ENCODE measurements at regions not wholly inside any gene's neighbourhood (a gene's known extent, or its start where the extent isn't known, plus 50 kb on each side); places are given as distances from the start of the nearest gene placed in this dataset.

DNA sequence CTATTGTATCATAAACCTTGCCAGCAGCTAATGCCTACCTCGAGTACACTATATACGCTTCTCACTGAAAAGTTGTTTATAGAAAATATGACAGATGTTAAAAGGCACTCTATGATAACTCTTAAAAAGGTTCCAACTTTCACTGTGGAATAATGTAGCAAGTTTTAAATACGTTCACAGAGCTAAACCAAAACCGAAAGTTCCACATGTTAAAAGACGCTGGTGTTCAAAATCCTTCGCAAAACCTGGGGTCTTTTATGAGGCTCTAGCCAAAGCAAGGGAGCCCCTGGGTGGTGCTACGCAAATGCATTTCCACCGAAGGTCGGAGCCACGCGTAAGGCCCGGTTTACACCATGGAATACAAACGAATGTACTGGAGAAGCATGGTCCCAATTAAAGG lies 103.7 kb upstream of the TENM3 start:
- no peak for TF ChIP-seq TAF1 (IDR thresholded peaks at IDR 0.05; ENCODE audit: borderline replicate concordance, low read depth, low read length)
- TF ChIP-seq, protein P1, sequence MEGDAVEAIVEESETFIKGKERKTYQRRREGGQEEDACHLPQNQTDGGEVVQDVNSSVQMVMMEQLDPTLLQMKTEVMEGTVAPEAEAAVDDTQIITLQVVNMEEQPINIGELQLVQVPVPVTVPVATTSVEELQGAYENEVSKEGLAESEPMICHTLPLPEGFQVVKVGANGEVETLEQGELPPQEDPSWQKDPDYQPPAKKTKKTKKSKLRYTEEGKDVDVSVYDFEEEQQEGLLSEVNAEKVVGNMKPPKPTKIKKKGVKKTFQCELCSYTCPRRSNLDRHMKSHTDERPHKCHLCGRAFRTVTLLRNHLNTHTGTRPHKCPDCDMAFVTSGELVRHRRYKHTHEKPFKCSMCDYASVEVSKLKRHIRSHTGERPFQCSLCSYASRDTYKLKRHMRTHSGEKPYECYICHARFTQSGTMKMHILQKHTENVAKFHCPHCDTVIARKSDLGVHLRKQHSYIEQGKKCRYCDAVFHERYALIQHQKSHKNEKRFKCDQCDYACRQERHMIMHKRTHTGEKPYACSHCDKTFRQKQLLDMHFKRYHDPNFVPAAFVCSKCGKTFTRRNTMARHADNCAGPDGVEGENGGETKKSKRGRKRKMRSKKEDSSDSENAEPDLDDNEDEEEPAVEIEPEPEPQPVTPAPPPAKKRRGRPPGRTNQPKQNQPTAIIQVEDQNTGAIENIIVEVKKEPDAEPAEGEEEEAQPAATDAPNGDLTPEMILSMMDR (IDR thresholded peaks at IDR 0.05 in 2 of 3, conservative IDR thresholded peaks at IDR 0.05 in 1 of 3; ENCODE audit: control insufficient read depth in 2 of 3, extremely low read depth in 1 of 3, insufficient read depth in 1 of 3, low read depth in 3 of 3, low read length in 3 of 3) = no peak
- TF ChIP-seq SMAD1 (IDR thresholded peaks at IDR 0.05; ENCODE audit: low read depth, partially characterized antibody) = no peak
- TF ChIP-seq, protein P2, sequence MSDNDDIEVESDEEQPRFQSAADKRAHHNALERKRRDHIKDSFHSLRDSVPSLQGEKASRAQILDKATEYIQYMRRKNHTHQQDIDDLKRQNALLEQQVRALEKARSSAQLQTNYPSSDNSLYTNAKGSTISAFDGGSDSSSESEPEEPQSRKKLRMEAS (IDR thresholded peaks at IDR 0.05; ENCODE audit: low read depth, low read length) = no peak
- no peak for TF ChIP-seq CREB1 (IDR thresholded peaks at IDR 0.05; ENCODE audit: low read depth)
- TF ChIP-seq CHD1 (IDR thresholded peaks at IDR 0.05; ENCODE audit: low read depth, low read length) = no peak
- TF ChIP-seq, protein P3, sequence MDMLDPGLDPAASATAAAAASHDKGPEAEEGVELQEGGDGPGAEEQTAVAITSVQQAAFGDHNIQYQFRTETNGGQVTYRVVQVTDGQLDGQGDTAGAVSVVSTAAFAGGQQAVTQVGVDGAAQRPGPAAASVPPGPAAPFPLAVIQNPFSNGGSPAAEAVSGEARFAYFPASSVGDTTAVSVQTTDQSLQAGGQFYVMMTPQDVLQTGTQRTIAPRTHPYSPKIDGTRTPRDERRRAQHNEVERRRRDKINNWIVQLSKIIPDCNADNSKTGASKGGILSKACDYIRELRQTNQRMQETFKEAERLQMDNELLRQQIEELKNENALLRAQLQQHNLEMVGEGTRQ (IDR thresholded peaks at IDR 0.05; ENCODE audit: borderline replicate concordance, low read depth, low read length) = no peak

Measured in GM12878 (cell line).